Endothelial cell of umbilical vein (primary cell): ENCODE measurements at regions not wholly inside any gene's neighbourhood (a gene's known extent, or its start where the extent isn't known, plus 50 kb on each side); places are given as distances from the start of the nearest gene placed in this dataset.

ENCODE experiments used
- EZH2 ChIP-seq: IDR thresholded peaks from 2 replicates; pipeline ENCODE4 v1.6.1; 2012; ENCODE audit warnings: borderline replicate concordance, low read depth, mild to moderate bottlenecking, moderate library complexity, low read length, inconsistent platforms; ENCODE audit not compliant: severe bottlenecking
- FOS ChIP-seq: IDR thresholded peaks from 2 replicates; pipeline ENCODE4 v1.6.1; 2011; ENCODE audit warnings: mild to moderate bottlenecking, low read length, moderate library complexity, borderline replicate concordance; ENCODE audit not compliant: insufficient read depth
- GATA2 ChIP-seq: IDR thresholded peaks from 2 replicates; pipeline ENCODE4 v1.7.0; 2011; ENCODE audit warnings: low read depth, mild to moderate bottlenecking, moderate library complexity, mixed read lengths, low read length; ENCODE audit not compliant: insufficient read length, insufficient read depth
- JUN ChIP-seq: IDR thresholded peaks from 2 replicates; pipeline ENCODE4 v1.6.1; 2011; ENCODE audit warnings: borderline replicate concordance, low read depth; ENCODE audit not compliant: insufficient read length, insufficient read depth
- MYC ChIP-seq: IDR thresholded peaks from one replicate; pipeline ENCODE4 v1.6.1; 2011; ENCODE audit warnings: mild to moderate bottlenecking, low read depth, low read length
- POLR2A ChIP-seq: IDR thresholded peaks from 2 replicates; pipeline ENCODE4 v1.6.1; 2012; ENCODE audit warnings: low read depth, mild to moderate bottlenecking, control low read depth, low read length
- POLR2AphosphoS5 ChIP-seq: IDR thresholded peaks from 2 replicates; pipeline ENCODE4 v1.6.1; 2012; ENCODE audit warnings: low read depth, mild to moderate bottlenecking, control low read depth, low read length, moderate library complexity; ENCODE audit not compliant: insufficient read depth
- TF ChIP-seq, protein P1 (sequence below): IDR thresholded peaks from 2 replicates; pipeline ENCODE4 v1.6.1; 2011; ENCODE audit not compliant: insufficient read depth, insufficient read length
- TF ChIP-seq, protein P2 (sequence below), 2 donors: IDR thresholded peaks; 1 replicate in 1 of 2; 2 replicates in 1 of 2; pipeline ENCODE4 v1.5.1; 2011; ENCODE audit warnings: low read length in 2 of 2, mild to moderate bottlenecking in 2 of 2, moderate library complexity in 2 of 2, control low read depth in 1 of 2, inconsistent platforms in 1 of 2, low read depth in 1 of 2; ENCODE audit not compliant: insufficient read depth in 1 of 2; ENCODE audit errors: extremely low read depth in 1 of 2

DNA sequence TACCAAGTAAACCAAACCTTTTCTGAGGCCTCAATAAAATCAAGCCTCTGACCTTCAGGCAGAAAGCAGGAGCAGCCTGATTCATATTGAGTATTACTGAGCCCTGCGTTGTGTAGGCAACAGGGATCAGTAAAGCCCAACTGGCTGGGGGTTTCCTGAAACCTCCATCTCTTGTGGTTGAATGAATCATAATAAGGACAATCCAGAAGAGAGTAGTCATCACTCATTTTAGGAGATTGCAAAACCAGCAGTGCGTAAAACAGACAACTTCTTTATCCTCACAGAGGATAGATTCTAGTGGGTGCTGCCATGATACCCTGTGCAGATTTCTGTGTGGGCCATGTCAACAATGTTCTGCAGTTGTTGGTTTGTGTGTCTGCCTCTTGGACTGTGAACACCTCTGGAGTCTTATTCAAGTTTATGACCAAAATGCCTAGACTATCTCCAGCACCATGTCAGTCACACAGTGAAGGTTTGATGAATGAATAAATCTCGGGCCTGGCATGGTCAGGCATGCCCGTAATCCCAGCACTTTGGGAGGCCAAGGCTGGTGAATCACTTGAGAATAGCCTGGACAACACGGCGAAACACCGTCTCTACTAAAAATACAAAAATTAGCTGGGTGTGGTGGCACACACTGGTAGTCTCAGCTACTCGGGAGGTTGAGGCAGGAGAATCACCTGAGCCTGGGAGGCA lies 51.8 kb upstream of the RAB27B start:
- TF ChIP-seq FOS, result peak; percentile 95
- TF ChIP-seq, protein P1, sequence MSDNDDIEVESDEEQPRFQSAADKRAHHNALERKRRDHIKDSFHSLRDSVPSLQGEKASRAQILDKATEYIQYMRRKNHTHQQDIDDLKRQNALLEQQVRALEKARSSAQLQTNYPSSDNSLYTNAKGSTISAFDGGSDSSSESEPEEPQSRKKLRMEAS, result no peak
- TF ChIP-seq, protein P2, sequence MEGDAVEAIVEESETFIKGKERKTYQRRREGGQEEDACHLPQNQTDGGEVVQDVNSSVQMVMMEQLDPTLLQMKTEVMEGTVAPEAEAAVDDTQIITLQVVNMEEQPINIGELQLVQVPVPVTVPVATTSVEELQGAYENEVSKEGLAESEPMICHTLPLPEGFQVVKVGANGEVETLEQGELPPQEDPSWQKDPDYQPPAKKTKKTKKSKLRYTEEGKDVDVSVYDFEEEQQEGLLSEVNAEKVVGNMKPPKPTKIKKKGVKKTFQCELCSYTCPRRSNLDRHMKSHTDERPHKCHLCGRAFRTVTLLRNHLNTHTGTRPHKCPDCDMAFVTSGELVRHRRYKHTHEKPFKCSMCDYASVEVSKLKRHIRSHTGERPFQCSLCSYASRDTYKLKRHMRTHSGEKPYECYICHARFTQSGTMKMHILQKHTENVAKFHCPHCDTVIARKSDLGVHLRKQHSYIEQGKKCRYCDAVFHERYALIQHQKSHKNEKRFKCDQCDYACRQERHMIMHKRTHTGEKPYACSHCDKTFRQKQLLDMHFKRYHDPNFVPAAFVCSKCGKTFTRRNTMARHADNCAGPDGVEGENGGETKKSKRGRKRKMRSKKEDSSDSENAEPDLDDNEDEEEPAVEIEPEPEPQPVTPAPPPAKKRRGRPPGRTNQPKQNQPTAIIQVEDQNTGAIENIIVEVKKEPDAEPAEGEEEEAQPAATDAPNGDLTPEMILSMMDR (IDR thresholded peaks at IDR 0.05; ENCODE audit: extremely low read depth in 1 of 2, insufficient read depth in 1 of 2, low read depth in 1 of 2, low read length in 2 of 2), result no peak
- no peak for TF ChIP-seq POLR2A
- TF ChIP-seq POLR2AphosphoS5, result peak; percentile 54
- TF ChIP-seq EZH2, result no peak
- peak; percentile 76 for TF ChIP-seq JUN
- peak; percentile 68 for TF ChIP-seq GATA2
- no peak for TF ChIP-seq MYC
